Renal cortical epithelial cell (primary cell): ENCODE measurements at regions not wholly inside any gene's neighbourhood (a gene's known extent, or its start where the extent isn't known, plus 50 kb on each side); places are given as distances from the start of the nearest gene placed in this dataset.
"Not testable (repeated sequence)": the region's sequence is repeated elsewhere in the genome, so short reads cannot be mapped to it uniquely, and the experiment has no call there.

Experiments used
- DNase-seq: peaks from one replicate; pipeline ENCODE4 v3.0.0-alpha.2; 2011; ENCODE audit warnings: low read depth

- DNase-seq = peak; percentile 9
Observed at GRCh38 chr6:93962566-93962965, 543.2 kb upstream of the EPHA7 start.

- no peak for DNase-seq
Observed at GRCh38 chr6:93954584-93954983, 535.2 kb upstream of the EPHA7 start.

- DNase-seq = no peak
Observed at GRCh38 chr6:93943661-93944060, 524.3 kb upstream of the EPHA7 start.

GRCh38 chr6:93940381-93940780, 521.0 kb upstream of the EPHA7 start:
- DNase-seq = no peak

- DNase-seq = no peak
Observed at GRCh38 chr6:93932175-93932574, 512.8 kb upstream of the EPHA7 start.

GRCh38 chr6:93927731-93928130, 508.4 kb upstream of the EPHA7 start:
- no peak for DNase-seq

- no peak for DNase-seq
Observed at GRCh38 chr6:93919365-93919764, 500.0 kb upstream of the EPHA7 start.

GRCh38 chr6:93918258-93918657, 498.9 kb upstream of the EPHA7 start:
- DNase-seq = no peak

GRCh38 chr6:93917216-93917615, 497.9 kb upstream of the EPHA7 start:
- DNase-seq = no peak

GRCh38 chr6:93916716-93917115, 497.4 kb upstream of the EPHA7 start:
- DNase-seq = no peak

- no peak for DNase-seq
Observed at GRCh38 chr6:93915961-93916360, 496.6 kb upstream of the EPHA7 start.

GRCh38 chr6:93902517-93902916, 483.2 kb upstream of the EPHA7 start:
- no peak for DNase-seq

- DNase-seq = no peak
Observed at GRCh38 chr6:93900142-93900541, 480.8 kb upstream of the EPHA7 start.

GRCh38 chr6:93896081-93896480, 476.7 kb upstream of the EPHA7 start:
- DNase-seq = peak; percentile 13

- DNase-seq = no peak
Observed at GRCh38 chr6:93894521-93894920, 475.2 kb upstream of the EPHA7 start.

GRCh38 chr6:93889713-93890112, 470.4 kb upstream of the EPHA7 start:
- no peak for DNase-seq

- no peak for DNase-seq
Observed at GRCh38 chr6:93886416-93886815, 467.1 kb upstream of the EPHA7 start.

- no peak for DNase-seq
Observed at GRCh38 chr6:93859971-93860370, 440.6 kb upstream of the EPHA7 start.

GRCh38 chr6:93858213-93858612, 438.9 kb upstream of the EPHA7 start:
- no peak for DNase-seq

- peak; percentile 19 for DNase-seq
Observed at GRCh38 chr6:93849857-93850256, 430.5 kb upstream of the EPHA7 start.

- DNase-seq = no peak
Observed at GRCh38 chr6:93848031-93848742, 428.8 kb upstream of the EPHA7 start.

GRCh38 chr6:93842178-93842577, 422.8 kb upstream of the EPHA7 start:
- DNase-seq = no peak

- DNase-seq = not testable (repeated sequence)
Observed at GRCh38 chr6:93835451-93836145, 416.2 kb upstream of the EPHA7 start.

GRCh38 chr6:93835026-93835425, 415.7 kb upstream of the EPHA7 start:
- DNase-seq = not testable (repeated sequence)
